Forelimb muscle (tissue), 1 donor: ENCODE measurements at regions not wholly inside any gene's neighbourhood (a gene's known extent, or its start where the extent isn't known, plus 50 kb on each side); places are given as distances from the start of the nearest gene placed in this dataset.
"Not testable (repeated sequence)": the region's sequence is repeated elsewhere in the genome, so short reads cannot be mapped to it uniquely, and the experiment has no call there.

ENCODE experiments used
- DNase-seq: peaks from one replicate; pipeline ENCODE4 v3.0.0-alpha.2; 2013; ENCODE audit warnings: low read depth

- DNase-seq = no peak
These were observed 306.7 kb upstream of the GRID2 start for GRCh38 chr4:91997045-91997444.

DNA sequence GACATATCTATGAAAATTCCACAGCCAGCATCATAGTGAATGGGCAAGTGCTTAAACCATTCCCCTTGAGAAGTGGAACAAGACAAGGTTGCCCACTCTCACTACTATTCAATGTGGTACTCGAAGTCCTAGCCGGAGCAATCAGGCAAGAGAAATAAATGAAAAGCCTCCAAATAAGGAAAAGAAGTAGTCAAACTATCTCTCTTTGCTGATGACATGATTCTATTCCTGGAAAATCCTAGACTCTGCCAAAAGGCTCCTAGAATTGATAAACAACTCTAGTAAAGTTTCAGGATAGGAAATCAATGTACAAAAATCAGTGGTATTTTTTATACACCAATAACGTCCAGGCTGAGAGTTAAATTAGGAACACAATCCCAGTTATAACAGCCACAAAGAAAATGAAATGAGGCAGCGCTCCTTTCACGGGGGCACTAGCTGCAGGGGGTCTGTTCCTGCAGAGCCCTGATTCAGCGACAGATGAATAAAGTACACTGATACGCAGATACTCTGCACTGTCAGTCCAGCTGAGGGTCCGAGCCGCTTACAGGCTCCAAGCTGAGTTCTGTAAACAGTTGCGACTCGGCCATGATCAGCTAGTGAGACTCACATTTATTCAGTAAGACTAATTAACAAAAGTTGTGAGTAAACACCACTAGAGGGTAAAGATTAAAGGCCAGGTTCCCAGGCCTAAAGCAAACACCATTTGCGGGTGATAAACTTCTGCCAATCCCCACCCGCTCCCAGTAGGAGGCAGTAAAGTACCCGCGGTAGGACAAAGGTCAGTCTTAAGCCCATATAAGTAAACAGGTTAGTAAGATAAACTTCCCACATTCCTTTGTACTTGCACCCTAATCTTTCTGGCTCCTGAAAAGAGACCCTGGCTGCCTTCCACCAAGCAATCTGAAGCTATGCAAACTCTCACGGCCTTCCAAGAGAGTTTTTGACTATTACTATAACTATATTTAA, 290.6 kb upstream of the GRID2 start:
- DNase-seq = no peak

DNA sequence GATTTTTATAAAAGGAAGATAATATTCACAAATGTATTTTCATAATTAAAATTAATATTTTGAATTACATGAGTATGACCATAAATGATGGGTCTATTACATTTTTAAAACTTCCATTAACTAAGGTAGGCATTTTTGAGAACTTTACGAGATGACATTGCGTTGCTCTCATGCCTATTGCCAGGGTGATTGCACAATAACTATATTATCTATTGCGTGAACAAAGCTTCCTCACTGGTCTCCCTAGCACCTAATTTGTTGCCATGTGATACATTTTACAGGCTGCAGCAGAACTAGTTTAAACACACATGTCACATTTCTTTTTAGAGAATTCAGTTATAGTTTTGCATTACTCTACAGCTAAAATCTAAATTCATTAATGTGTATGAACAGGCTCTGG, 289.7 kb upstream of the GRID2 start:
- no peak for DNase-seq

- DNase-seq = no peak
These were observed 282.6 kb upstream of the GRID2 start for GRCh38 chr4:92021203-92021602.

GRCh38 chr4:92021788-92022187, 282.0 kb upstream of the GRID2 start:
- no peak for DNase-seq

DNA sequence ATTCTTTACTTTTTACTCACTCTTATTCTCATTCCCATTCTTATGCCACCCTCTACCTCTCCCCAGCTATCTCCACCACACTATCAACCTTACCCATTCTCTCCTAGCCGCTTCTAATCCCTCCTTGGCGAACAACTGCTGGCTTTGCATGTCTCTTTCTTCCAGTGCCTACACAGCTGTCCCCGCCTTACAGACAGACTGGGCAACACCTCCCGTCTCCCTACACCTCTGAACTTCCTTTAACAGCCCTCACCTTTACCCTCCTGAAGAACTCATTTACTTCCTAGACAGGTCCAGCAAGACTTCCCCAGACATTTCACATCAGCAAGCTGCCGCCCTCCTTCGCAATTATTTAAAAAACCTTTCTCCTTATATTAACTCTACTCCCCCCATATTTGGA, 274.9 kb upstream of the GRID2 start:
- not testable (repeated sequence) for DNase-seq

- DNase-seq = no peak
These were observed 271.9 kb upstream of the GRID2 start for GRCh38 chr4:92031825-92032224.

GRCh38 chr4:92035666-92036065, 268.1 kb upstream of the GRID2 start:
- no peak for DNase-seq

GRCh38 chr4:92045718-92046117, 258.0 kb upstream of the GRID2 start:
- DNase-seq = no peak

DNA sequence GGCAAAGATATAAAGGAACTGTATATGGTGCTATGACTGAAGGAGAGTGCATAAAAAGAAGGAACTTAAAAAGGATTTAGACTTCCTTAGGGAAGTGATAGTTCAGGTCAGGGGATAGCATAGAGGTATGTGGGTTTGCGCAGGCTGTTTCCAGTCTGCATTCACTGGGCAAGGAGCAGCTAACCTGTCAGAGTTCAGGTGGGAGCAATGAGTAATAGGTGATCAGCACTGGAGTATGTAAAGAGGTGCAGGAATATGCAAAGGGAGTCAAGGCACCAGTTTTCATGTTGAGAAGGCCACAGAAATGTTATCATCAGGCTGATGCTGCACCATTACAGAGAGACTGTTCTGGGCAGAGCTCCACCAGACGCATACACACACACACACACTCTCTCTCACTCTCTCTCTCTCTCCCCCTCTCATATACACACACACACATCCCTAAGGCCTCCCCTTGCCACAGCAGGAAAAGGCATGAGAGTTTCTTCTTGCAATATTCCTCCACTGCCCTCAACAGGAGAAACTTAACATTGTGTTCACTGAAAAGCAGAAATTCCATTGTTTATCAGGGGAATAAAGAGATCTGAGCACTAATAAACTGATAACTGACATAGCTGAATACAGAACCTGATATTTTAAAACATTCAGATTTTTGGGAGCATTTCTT, 256.4 kb upstream of the GRID2 start:
- DNase-seq = peak; percentile 5

DNA sequence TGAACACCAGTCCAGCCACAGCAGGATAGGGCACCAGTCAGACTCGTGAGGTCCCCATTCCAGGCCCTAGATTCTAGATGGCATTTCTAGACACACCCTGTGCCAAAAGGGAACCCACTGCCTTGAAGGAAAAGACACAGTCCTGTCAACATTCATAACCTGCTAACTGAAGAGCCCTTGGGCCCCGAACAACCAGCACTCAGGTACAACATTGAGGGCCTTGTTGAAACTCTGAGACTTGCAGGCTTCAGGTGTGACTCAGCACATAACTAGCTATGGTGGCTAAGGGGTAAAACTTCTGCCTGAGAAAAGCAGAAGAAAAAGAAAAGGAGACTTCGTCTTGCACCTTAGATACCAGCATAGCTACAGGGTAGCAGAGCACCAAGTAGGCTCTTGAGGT, 252.9 kb upstream of the GRID2 start:
- DNase-seq = no peak

- DNase-seq = no peak
These were observed 244.2 kb upstream of the GRID2 start for GRCh38 chr4:92059615-92060014.

- no peak for DNase-seq
These were observed 243.4 kb upstream of the GRID2 start for GRCh38 chr4:92060333-92060732.

DNA sequence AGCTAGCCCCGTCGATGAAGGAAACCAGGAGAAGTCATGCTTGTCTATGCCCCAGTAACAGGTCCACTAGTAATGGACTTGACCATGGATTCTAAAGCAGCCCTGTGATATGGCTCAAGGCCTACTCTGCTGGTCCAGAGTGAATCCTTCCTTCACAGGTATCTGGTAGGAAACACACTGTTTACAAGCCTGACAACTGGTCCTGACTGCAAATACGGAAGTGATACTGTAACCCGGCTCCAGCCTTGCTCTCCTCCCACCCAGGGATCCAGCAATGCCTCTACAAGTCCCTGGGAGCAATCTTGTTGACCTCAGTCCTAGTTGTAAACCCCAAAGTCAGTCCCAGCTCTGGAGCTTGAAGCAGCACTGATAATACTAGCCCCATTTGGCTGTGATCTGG, 239.2 kb upstream of the GRID2 start:
- DNase-seq = no peak

DNA sequence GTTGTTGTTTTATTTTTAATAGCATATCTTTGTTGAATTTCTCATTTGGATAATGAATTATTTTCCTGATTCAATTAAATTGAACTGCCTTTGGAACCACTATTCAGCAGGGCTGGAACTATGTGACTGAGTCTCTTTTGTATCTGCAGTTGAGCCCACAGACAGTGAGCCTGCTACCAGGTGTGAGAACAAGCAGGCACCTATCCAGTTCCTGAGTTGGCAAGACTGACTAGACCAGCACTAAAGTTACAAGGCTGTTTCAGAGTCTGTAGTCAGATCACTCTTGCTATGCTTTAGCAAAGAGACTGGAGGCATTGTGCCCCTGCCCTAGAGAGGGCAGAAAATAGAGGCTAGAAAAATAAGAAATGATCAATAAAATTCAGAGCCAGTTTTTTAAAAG, 237.3 kb upstream of the GRID2 start:
- DNase-seq = no peak

DNA sequence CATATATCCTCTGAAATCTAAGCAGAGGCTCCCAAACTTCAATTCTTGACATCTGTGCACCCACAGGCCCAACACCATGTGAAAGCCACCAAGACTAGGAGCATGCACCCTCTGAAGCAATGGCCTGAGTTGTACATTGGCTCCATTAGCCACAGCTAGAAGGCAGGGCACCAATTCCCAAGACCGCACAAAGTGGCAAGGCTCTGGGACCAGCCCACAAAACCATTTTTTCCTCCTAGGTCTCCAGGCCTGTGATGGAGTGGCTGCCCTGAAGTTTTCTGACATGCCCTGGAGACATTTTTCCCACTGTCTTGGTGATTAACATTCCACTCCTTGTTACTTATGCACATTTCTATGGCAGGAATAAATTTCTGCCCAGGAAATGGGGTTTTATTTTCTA, 232.2 kb upstream of the GRID2 start:
- no peak for DNase-seq

DNA sequence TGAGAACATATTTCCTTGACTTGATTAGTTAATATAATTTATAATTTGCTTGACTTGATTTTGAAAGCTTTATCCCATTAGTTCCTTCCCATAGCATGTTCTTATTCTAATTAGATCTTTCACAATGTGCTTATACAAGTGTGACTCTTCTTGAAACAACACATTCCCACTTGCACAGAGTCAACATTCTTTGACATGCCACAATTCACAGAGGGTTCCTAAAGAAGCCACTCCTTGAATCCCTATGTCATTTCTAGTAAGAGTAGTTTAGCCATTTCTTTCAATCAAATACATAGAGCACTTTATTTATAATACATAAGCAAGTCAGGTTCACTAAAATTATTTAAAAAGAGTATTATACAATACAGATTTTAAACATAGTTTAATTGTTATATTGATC, 228.9 kb upstream of the GRID2 start:
- no peak for DNase-seq

- no peak for DNase-seq
These were observed 212.9 kb upstream of the GRID2 start for GRCh38 chr4:92090887-92091286.

DNA sequence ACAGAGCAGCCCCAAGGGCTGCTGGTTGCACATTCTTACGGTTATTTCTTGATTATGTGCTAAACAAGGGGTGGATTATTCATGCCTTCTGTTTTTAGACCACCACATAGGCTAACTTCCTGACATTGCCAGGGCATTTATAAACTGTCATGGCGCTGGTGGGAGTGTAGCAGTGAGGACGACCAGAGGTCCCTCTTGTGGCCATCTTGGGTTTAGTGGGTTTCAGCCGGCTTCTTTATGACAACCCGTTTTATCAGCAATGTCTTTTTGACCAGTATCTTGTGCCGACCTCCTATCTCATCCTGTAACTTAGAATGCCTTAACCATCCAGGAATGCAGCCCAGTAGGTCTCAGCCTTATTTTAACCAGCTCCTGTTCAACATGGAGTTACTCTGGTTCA, 212.4 kb upstream of the GRID2 start:
- DNase-seq = no peak

DNA sequence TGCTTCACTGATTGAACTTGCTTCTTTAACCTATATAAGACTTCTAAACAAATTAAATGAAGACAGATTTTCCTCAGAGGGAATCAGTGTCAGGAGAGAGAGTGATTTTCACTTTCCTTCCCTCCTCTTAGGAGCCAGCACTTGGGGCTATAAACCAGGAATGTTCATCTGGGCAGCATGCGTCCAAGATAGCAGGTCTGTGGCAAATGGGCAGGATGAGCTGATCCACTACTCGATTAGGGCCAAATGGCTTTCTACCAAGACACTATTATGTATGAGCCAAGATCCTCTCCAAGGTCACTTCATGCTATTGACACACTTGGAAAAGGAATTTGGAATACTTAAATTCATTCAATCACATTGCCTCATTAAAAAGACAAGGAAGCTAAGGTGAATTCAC, 203.9 kb upstream of the GRID2 start:
- no peak for DNase-seq

DNA sequence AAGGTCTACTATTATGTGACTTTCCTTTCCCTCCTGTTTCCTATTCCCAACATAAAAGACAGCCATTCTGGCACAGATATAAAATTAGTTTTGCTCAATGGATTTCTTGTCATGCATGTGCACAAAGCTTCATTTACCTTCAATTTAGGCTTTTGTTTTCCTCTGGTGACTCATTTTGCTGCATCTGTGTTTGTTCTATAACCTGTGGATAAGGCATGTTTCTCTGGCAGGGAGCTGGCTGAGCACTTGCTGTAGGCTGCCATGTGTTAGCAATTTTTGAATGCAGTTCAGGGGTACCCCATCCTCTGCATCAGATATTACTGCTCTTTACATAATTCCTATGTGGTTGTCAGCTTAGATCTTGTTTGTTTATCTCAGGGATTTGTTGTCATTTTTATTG, 202.8 kb upstream of the GRID2 start:
- no peak for DNase-seq

- peak; percentile 20 for DNase-seq
These were observed 202.0 kb upstream of the GRID2 start for GRCh38 chr4:92101737-92102172.

DNA sequence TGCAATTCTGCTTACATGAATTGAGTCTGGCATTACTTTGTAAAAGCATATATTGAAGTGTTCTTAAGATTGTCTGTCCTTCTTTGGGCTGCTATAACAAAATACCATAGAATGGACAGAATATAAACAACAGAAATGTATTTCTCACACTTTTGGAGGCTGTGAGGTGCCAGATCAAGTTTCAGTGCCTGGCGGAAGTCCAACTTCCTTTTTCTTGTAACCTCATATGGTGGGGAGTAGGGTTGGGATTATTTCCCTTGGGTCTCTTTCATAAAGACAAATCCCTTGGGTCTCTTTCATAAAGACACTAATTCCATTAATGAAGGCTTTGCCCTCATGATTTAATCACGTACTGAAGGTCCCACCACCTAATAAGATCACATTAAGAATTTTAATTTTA, 199.3 kb upstream of the GRID2 start:
- DNase-seq = no peak
